Immature natural killer cell (primary cell): ENCODE measurements at regions not wholly inside any gene's neighbourhood (a gene's known extent, or its start where the extent isn't known, plus 50 kb on each side); places are given as distances from the start of the nearest gene placed in this dataset.

Experiments
- DNase-seq, 3 donors: peaks; one replicate each; pipeline ENCODE4 v3.0.0; 2022; ENCODE audit warnings: mixed read lengths in 1 of 3
- H3K27ac Mint-ChIP-seq, 6 donors: one replicate each; pipeline ENCODE4 v1.8.0; 2020; ENCODE audit warnings: mixed read lengths in 6 of 6, mild to moderate bottlenecking in 5 of 6, inconsistent platforms in 4 of 6, moderate library complexity in 3 of 6
- H3K27me3 Mint-ChIP-seq, 3 donors: one replicate each; pipeline ENCODE4 v1.8.0; 2020 to 2021; ENCODE audit warnings: low read depth in 3 of 3, mild to moderate bottlenecking in 3 of 3, mixed read lengths in 3 of 3, moderate library complexity in 3 of 3, inconsistent platforms in 1 of 3
- H3K36me3 Mint-ChIP-seq, 3 donors: one replicate each; pipeline ENCODE4 v1.8.0; 2020; ENCODE audit warnings: mixed read lengths in 3 of 3, inconsistent platforms in 2 of 3, mild to moderate bottlenecking in 2 of 3
- H3K4me1 Mint-ChIP-seq, 2 donors: one replicate each; pipeline ENCODE4 v1.8.0; 2020; ENCODE audit warnings: inconsistent platforms in 2 of 2, mild to moderate bottlenecking in 2 of 2, mixed read lengths in 2 of 2, moderate library complexity in 1 of 2
- H3K4me3 Mint-ChIP-seq, 5 donors: one replicate each; pipeline ENCODE4 v1.8.0; 2020; ENCODE audit warnings: mild to moderate bottlenecking in 5 of 5, mixed read lengths in 5 of 5, inconsistent platforms in 3 of 5, moderate library complexity in 3 of 5
- H3K9me3 Mint-ChIP-seq, 6 donors: one replicate each; pipeline ENCODE4 v1.8.0; 2020; ENCODE audit warnings: mild to moderate bottlenecking in 6 of 6, mixed read lengths in 6 of 6, inconsistent platforms in 4 of 6, moderate library complexity in 3 of 6

- Mint-ChIP-seq H3K9me3 (peaks cover 4 to 22% (median 8%) of the 10 kb centered on the region in 6 donors), H3K4me1 (no peaks in the 10 kb centered on the region), H3K36me3 (no peaks in the 10 kb centered on the region), H3K27ac (no peak overlapping the region), H3K27me3 (peaks cover 0 to 1% (median 0%) of the 10 kb centered on the region in 3 donors), H3K4me3 (no peak overlapping the region)
- DNase-seq = no peak
Measured at GRCh38 chr4:126213996-126214395, 899.2 kb downstream of the FAT4 start.

- no peak for DNase-seq
- Mint-ChIP-seq H3K4me1 (no peaks in the 10 kb centered on the region), H3K36me3 (no peaks in the 10 kb centered on the region), H3K4me3 (no peak overlapping the region), H3K27me3 (peaks cover 0 to 1% (median 0%) of the 10 kb centered on the region in 3 donors), H3K27ac (no peak overlapping the region), H3K9me3 (peaks cover 3 to 12% (median 5%) of the 10 kb centered on the region in 6 donors)
Measured at GRCh38 chr4:126215759-126216158, 901.0 kb downstream of the FAT4 start.

- H3K27ac Mint-ChIP-seq = no peak overlapping the region
- H3K4me1 Mint-ChIP-seq = no peaks in the 10 kb centered on the region
- no peak overlapping the region for H3K4me3 Mint-ChIP-seq
- peaks cover 0 to 1% (median 0%) of the 10 kb centered on the region in 3 donors for H3K27me3 Mint-ChIP-seq
- H3K36me3 Mint-ChIP-seq = no peaks in the 10 kb centered on the region
- no peak for DNase-seq
- H3K9me3 Mint-ChIP-seq = peaks cover 3 to 13% (median 5%) of the 10 kb centered on the region in 6 donors
Measured at GRCh38 chr4:126216611-126217010, 901.9 kb downstream of the FAT4 start.

- Mint-ChIP-seq H3K36me3 (no peaks in the 10 kb centered on the region), H3K27me3 (peaks cover 0 to 1% (median 0%) of the 10 kb centered on the region in 3 donors), H3K27ac (no peak overlapping the region), H3K4me3 (no peak overlapping the region), H3K9me3 (peaks cover 3 to 15% (median 4%) of the 10 kb centered on the region in 6 donors), H3K4me1 (no peaks in the 10 kb centered on the region)
- no peak for DNase-seq
Measured at GRCh38 chr4:126221282-126221681, 906.5 kb downstream of the FAT4 start.

GRCh38 chr4:126221717-126222340 lies 907.1 kb downstream of the FAT4 start:
- Mint-ChIP-seq H3K4me1 (no peaks in the 10 kb centered on the region), H3K27ac (no peak overlapping the region), H3K9me3 (peaks cover 3 to 15% (median 4%) of the 10 kb centered on the region in 6 donors), H3K4me3 (no peak overlapping the region), H3K27me3 (peaks cover 0 to 1% (median 0%) of the 10 kb centered on the region in 3 donors), H3K36me3 (no peaks in the 10 kb centered on the region)
- DNase-seq = no peak

GRCh38 chr4:126223784-126224407 lies 909.1 kb downstream of the FAT4 start:
- H3K4me1 Mint-ChIP-seq = no peaks in the 10 kb centered on the region
- DNase-seq = no peak
- peaks cover 0 to 6% (median 2%) of the 10 kb centered on the region in 6 donors for H3K9me3 Mint-ChIP-seq
- H3K36me3 Mint-ChIP-seq = no peaks in the 10 kb centered on the region
- no peak overlapping the region for H3K27ac Mint-ChIP-seq
- H3K4me3 Mint-ChIP-seq = no peak overlapping the region
- H3K27me3 Mint-ChIP-seq = peaks cover 0 to 1% (median 0%) of the 10 kb centered on the region in 3 donors

- no peak for DNase-seq
- Mint-ChIP-seq H3K27ac (no peak overlapping the region), H3K9me3 (peaks cover 0 to 11% (median 7%) of the 10 kb centered on the region in 6 donors), H3K4me3 (no peak overlapping the region), H3K36me3 (no peaks in the 10 kb centered on the region), H3K4me1 (no peaks in the 10 kb centered on the region), H3K27me3 (no peaks in the 10 kb centered on the region)
Measured at GRCh38 chr4:126227428-126227827, 912.7 kb downstream of the FAT4 start.

- no peaks in the 10 kb centered on the region for H3K27me3 Mint-ChIP-seq
- no peaks in the 10 kb centered on the region for H3K4me1 Mint-ChIP-seq
- H3K4me3 Mint-ChIP-seq = no peak overlapping the region
- DNase-seq = no peak
- H3K27ac Mint-ChIP-seq = no peak overlapping the region
- H3K9me3 Mint-ChIP-seq = peaks cover 1 to 26% (median 16%) of the 10 kb centered on the region in 6 donors
- peaks cover 0 to 2% (median 0%) of the 10 kb centered on the region in 3 donors for H3K36me3 Mint-ChIP-seq
Measured at GRCh38 chr4:126230269-126230668, 915.5 kb downstream of the FAT4 start.

- Mint-ChIP-seq H3K36me3 (peaks cover 0 to 5% (median 0%) of the 10 kb centered on the region in 3 donors), H3K27ac (no peak overlapping the region), H3K4me3 (no peak overlapping the region), H3K27me3 (no peaks in the 10 kb centered on the region), H3K9me3 (peaks cover 5 to 47% (median 26%) of the 10 kb centered on the region in 6 donors), H3K4me1 (no peaks in the 10 kb centered on the region)
- DNase-seq = no peak
Measured at GRCh38 chr4:126233483-126233882, 918.7 kb downstream of the FAT4 start.

- Mint-ChIP-seq H3K9me3 (peaks cover 10 to 41% (median 24%) of the 10 kb centered on the region in 6 donors), H3K4me3 (no peak overlapping the region), H3K27ac (no peak overlapping the region), H3K4me1 (no peaks in the 10 kb centered on the region), H3K27me3 (no peaks in the 10 kb centered on the region), H3K36me3 (peaks cover 0 to 5% (median 0%) of the 10 kb centered on the region in 3 donors)
- no peak for DNase-seq
Measured at GRCh38 chr4:126238013-126238412, 923.3 kb downstream of the FAT4 start.

- Mint-ChIP-seq H3K9me3 (peaks cover 8 to 25% (median 16%) of the 10 kb centered on the region in 6 donors), H3K27ac (no peak overlapping the region), H3K36me3 (no peaks in the 10 kb centered on the region), H3K4me3 (no peak overlapping the region), H3K4me1 (no peaks in the 10 kb centered on the region), H3K27me3 (no peaks in the 10 kb centered on the region)
- DNase-seq = no peak
Measured at GRCh38 chr4:126241634-126242033, 926.9 kb downstream of the FAT4 start.

- Mint-ChIP-seq H3K9me3 (peaks cover 7 to 25% (median 13%) of the 10 kb centered on the region in 6 donors), H3K36me3 (no peaks in the 10 kb centered on the region), H3K27ac (no peak overlapping the region), H3K27me3 (no peaks in the 10 kb centered on the region), H3K4me1 (no peaks in the 10 kb centered on the region), H3K4me3 (no peak overlapping the region)
- DNase-seq = no peak
Measured at GRCh38 chr4:126242679-126243390, 928.1 kb downstream of the FAT4 start.

GRCh38 chr4:126247409-126247808 lies 932.7 kb downstream of the FAT4 start:
- Mint-ChIP-seq H3K4me1 (no peaks in the 10 kb centered on the region), H3K4me3 (no peak overlapping the region), H3K9me3 (peaks cover 7 to 36% (median 9%) of the 10 kb centered on the region in 6 donors), H3K27ac (no peak overlapping the region), H3K27me3 (peaks cover 0 to 2% (median 0%) of the 10 kb centered on the region in 3 donors), H3K36me3 (no peaks in the 10 kb centered on the region)
- no peak for DNase-seq

GRCh38 chr4:126250006-126250405 lies 935.3 kb downstream of the FAT4 start:
- DNase-seq = no peak
- peaks cover 2 to 39% (median 13%) of the 10 kb centered on the region in 6 donors for H3K9me3 Mint-ChIP-seq
- H3K4me1 Mint-ChIP-seq = no peaks in the 10 kb centered on the region
- peaks cover 0 to 3% (median 0%) of the 10 kb centered on the region in 3 donors for H3K36me3 Mint-ChIP-seq
- H3K27me3 Mint-ChIP-seq = peaks cover 0 to 2% (median 0%) of the 10 kb centered on the region in 3 donors
- H3K4me3 Mint-ChIP-seq = no peak overlapping the region
- H3K27ac Mint-ChIP-seq = no peak overlapping the region
